GM19238 (cell line): ENCODE measurements at regions not wholly inside any gene's neighbourhood (a gene's known extent, or its start where the extent isn't known, plus 50 kb on each side); places are given as distances from the start of the nearest gene placed in this dataset.
"Not testable (repeated sequence)": the region's sequence is repeated elsewhere in the genome, so short reads cannot be mapped to it uniquely, and the experiment has no call there.

Source experiments
- DNase-seq: peaks from one replicate; pipeline ENCODE4 v3.0.0; 2011; ENCODE audit warnings: low spot score; ENCODE audit not compliant: insufficient read length

DNA sequence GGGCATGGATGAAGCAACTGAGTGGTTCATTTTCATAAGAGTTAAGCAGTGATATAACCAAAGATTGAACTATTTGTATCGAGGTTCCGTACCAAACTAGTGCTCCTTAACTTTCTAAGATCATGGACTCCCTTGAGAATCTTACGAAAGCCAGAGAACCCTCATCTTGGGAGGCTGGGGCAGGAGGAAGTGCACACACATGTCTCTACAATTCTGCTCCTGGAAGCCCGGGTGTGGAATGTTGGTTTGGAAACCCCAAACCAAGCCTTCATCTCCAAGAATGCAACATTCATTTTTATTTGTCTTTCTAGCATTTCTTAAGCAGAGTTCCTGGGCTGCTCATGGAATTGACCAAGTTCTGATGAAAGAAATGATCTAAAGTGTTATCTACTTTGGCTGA lies 215.0 kb upstream of the PRNP start:
- no peak for DNase-seq

DNA sequence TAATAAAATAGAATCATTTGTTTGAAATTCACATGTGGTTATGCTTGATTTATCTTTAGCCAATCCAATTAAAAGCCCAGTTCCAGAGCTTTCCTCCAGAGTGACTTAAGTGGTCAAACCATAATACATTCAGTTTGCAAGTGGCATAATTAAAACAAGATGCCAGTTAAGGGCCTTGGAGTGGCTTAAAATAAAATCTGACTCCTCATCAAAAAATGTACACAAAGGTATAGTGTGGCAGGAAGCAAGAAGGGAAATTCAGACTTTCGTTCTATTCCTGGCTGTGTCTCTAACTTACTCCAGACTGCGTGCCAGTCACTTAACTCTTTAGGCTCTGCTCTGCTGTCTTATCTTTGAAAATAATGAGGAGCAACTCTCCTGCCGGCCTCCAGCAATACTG lies 215.9 kb upstream of the PRNP start:
- no peak for DNase-seq

DNA sequence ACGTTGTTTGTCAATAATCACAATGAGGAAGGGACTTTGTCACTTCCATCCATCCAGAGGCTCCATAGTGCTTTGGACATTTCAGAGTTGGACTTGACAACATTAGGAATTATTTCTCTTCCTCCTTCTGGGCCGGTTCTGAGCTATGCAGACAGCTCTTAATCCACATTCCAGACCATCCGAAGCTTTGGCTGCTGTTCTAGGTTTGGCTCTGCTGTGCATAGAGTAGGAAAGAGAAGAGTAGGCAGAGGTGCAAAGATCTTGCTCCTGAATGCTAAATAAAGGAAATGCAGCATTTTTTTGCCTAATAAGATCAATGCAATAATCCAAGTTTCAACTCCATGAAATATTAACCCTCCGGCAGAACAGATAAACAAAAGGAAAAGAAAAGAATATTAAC lies 216.3 kb upstream of the PRNP start:
- no peak for DNase-seq

DNA sequence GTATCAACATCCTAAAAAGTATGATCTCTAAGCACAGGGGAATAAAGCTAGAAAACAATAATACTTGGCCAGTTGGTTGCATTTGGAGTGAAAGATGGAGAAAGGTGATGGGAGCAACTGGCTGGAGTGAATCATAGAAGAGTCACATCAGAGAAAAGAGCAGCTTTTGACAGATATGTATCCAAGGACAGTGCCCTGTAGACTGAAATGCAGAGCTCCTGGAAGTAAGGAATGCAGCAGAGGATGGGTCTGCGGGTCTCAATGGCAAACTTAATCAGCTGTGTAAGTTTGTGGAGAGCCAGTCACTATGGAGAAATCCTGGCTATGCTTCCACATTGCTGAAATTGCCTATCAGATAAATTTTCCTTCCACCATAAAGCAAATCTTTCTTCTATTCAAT lies 218.1 kb upstream of the PRNP start:
- no peak for DNase-seq

- no peak for DNase-seq
These were observed 216.9 kb upstream of the ADRA1D start for GRCh38 chr20:4465855-4466545.

DNA sequence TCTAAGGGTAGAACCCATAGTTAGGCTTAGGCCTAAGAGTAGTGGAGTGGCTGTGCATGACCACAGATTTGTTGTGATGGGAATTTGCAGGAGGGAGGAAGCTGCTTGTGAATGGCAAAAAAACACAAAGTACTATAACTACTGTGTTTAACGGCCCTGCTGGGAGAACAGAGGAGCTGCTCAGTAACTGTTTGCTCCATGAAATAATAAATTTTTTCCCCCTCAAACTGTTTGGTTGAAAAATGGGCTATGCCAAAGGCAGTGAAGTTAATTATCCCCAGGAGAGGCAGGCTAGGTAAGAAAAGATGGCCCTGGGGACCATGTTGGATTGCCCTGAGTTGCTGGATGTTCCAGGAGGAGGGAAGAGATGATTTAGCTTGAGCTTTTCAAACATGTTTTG lies 216.1 kb upstream of the ADRA1D start:
- no peak for DNase-seq

GRCh38 chr20:4462801-4463200 lies 213.7 kb upstream of the ADRA1D start:
- DNase-seq, result not testable (repeated sequence)

DNA sequence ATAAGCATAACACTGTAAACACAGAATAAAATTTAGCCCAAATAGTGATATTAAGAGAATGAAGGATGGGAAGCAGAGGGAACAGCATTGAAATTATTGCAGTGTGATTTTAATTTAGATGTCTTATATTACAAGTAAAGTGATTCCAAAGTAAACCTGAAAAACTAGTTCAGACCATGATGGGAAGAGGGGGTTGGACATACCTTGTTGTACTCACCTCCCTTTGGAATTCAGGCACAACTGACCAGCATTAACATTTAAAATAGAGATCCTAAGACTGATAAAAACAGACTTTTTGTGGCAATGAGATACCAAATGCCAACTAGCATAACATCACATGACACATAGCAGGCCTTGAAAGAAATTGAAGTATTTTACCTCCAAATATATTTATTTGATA lies 210.0 kb upstream of the ADRA1D start:
- DNase-seq, result no peak

GRCh38 chr20:4457566-4458543 lies 208.8 kb upstream of the ADRA1D start:
- DNase-seq, result no peak

- no peak for DNase-seq
These were observed 206.9 kb upstream of the ADRA1D start for GRCh38 chr20:4455996-4456395.

- no peak for DNase-seq
These were observed 206.2 kb upstream of the ADRA1D start for GRCh38 chr20:4455301-4455701.

DNA sequence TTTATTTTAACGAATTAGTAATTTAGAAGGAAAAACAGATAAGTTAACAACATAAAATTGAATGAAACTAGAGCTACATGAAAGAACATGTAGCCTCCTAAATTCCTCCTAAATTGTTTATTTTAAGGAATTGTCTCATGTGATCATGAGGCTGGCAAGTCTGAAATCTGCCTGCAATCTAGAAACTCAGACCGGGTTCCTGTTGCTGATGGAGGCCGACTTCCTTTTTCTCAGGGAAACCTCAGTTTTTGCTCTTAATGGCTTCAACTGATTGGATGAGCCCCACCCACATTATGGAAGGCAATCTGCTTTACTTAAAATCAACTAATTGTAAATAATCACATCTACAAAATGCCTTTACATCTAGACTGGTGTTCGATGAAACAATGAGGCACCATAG lies 205.0 kb upstream of the ADRA1D start:
- DNase-seq, result no peak

GRCh38 chr20:4453359-4453758 lies 204.3 kb upstream of the ADRA1D start:
- DNase-seq, result no peak

GRCh38 chr20:4451487-4452081 lies 202.5 kb upstream of the ADRA1D start:
- DNase-seq, result no peak

- no peak for DNase-seq
These were observed 201.0 kb upstream of the ADRA1D start for GRCh38 chr20:4449957-4450715.

- DNase-seq, result no peak
These were observed 196.7 kb upstream of the ADRA1D start for GRCh38 chr20:4445784-4446183.

DNA sequence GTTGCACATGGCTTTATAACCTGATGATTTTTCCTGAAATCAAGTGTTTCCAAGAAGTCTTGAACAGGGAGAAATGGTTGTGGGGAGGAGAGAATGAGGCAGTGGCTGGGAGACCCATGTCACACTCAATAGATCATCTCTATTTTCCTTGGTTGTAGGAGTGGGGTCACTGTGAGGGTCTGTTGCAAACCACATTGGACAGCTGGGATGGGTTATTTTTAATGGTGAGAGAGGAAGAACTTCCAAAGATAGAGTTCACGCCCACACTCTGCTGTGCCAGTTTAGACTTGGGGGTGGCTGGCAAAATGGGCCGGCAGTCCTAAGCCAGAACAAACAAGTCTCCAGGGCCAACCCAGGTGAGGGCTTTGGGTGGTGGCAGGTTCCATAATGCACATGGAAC lies 196.2 kb upstream of the ADRA1D start:
- no peak for DNase-seq

- DNase-seq, result no peak
These were observed 195.3 kb upstream of the ADRA1D start for GRCh38 chr20:4444404-4444803.

- no peak for DNase-seq
These were observed 193.9 kb upstream of the ADRA1D start for GRCh38 chr20:4443016-4443415.

DNA sequence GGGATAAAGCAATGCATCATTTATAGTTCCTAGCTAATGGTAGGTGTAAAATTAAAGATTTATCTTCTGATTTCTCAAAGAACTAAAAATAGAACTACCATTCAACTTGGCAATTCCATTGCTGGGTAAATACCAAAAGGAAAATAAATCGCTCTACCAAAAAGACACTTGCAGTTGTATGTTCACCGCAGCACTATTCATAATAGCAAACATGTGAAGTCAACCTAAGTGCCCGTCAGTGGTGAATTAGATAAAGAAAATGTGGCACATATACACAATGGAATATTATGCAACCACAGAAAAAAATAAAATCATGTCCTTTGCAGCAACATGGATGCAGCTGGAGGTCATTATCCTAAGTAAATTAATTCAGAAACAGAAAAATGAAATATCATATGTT lies 192.8 kb upstream of the ADRA1D start:
- DNase-seq, result no peak

DNA sequence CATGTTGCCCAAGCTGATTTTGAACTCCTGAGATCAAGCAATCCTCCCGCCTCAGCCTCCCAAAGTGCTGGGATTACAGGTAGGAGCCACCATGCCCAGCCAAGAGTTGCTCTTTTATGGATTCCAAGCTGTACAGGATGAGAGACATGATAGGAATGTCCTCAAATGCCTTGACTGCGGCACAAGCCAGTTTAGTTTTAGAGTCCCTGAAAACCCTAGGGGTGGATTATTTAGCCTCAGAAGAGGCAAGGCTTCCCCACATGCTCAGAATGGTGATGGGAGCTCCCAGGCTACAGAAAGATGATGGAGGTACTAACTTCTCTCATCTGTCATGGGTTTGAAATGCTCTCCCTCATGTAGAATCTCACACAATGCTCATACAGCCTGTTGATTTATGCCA lies 192.1 kb upstream of the ADRA1D start:
- DNase-seq, result no peak

DNA sequence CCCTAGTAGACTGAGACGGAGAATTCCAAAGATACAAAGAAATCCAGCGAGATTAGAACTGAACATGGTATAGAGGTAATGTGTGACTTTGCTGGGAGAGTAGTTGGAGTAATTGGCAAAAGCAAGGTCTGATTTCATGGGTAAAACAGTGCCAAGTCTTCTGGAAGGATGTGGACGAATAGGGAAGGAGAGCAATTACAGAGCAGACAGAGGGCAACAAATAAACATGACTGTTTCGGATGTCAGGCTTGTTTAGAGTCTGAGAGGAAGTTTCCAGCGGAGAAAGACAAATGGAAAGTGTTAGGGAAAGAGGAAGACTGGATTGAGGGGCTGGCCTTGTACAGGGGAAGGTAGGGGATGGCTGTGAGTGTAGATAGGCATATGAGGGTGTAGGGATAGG lies 190.4 kb upstream of the ADRA1D start:
- DNase-seq, result no peak
